NT2/D1 (cell line): ENCODE measurements at regions not wholly inside any gene's neighbourhood (a gene's known extent, or its start where the extent isn't known, plus 50 kb on each side); places are given as distances from the start of the nearest gene placed in this dataset.

Experiments
- SUZ12 ChIP-seq: IDR thresholded peaks from 2 replicates; pipeline ENCODE4 v1.6.1; 2011; ENCODE audit not compliant: insufficient read length, insufficient read depth; ENCODE audit errors: extremely low read depth
- ZNF274 ChIP-seq: IDR thresholded peaks from 2 replicates; pipeline ENCODE4 v1.6.1; 2011; ENCODE audit warnings: mild to moderate bottlenecking, low read depth, low read length

DNA sequence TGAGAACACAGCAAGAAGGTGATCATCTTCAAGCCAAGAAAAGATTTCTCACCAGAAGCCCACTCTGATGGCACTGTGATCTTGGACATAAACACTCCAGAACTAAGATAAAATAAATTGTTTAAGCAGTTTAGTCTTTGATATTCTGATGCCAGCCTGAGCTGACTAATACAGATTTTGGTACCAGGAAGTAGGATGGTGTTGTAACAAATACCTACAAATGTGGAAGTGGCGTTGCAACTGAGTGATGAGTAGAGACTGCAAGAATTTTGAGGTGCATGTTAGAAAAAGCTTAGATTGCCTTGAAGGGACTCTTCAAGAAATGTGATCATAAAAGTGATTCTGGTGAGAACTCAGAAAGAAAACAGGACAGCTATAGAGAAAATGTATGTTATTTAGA is 592.4 kb upstream of the DAB2 start:
- no peak for TF ChIP-seq ZNF274
- TF ChIP-seq SUZ12, result no peak
